Thyroid gland (tissue), 4 donors: ENCODE measurements at regions not wholly inside any gene's neighbourhood (a gene's known extent, or its start where the extent isn't known, plus 50 kb on each side); places are given as distances from the start of the nearest gene placed in this dataset.

Experiments used
- POLR2A ChIP-seq, 2 donors: fragments of 450-650 bp; IDR thresholded peaks; one replicate each; pipeline ENCODE4 v1.6.1; 2017; ENCODE audit warnings: antibody characterized with exemption in 2 of 2, mild to moderate bottlenecking in 2 of 2, moderate library complexity in 1 of 2
- TF ChIP-seq, protein P1 (sequence below), 6 experiments: fragments of 200-600 bp in 3 of 6; fragments of 450-650 bp in 3 of 6; sonication (generic) in 3 of 6; IDR thresholded peaks; one replicate each; pipeline ENCODE4 v1.5.1; 2016 to 2019; ENCODE audit warnings: antibody characterized with exemption in 6 of 6, mild to moderate bottlenecking in 2 of 6, inconsistent platforms in 1 of 6, moderate library complexity in 1 of 6

DNA sequence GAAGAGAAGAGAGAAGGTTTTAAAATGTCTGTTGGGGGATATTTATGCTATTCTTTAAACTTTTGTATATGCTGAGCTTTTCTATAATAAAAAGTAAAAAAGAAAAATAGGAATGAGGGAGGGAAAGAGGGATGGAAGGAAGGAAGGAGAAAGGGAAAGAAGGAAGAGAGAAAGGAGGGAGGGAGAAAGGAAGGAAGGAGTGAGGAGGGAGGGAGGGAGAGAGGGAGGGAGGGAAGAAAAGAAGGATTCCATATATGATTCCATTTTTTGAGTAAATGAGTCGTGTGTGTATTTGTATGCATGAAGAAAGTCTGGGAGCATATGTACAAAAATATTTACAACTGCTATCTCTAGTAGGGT is 120.9 kb upstream of the ZBTB40 start:
- TF ChIP-seq POLR2A (IDR thresholded peaks at IDR 0.05): no peak
- TF ChIP-seq, protein P1, sequence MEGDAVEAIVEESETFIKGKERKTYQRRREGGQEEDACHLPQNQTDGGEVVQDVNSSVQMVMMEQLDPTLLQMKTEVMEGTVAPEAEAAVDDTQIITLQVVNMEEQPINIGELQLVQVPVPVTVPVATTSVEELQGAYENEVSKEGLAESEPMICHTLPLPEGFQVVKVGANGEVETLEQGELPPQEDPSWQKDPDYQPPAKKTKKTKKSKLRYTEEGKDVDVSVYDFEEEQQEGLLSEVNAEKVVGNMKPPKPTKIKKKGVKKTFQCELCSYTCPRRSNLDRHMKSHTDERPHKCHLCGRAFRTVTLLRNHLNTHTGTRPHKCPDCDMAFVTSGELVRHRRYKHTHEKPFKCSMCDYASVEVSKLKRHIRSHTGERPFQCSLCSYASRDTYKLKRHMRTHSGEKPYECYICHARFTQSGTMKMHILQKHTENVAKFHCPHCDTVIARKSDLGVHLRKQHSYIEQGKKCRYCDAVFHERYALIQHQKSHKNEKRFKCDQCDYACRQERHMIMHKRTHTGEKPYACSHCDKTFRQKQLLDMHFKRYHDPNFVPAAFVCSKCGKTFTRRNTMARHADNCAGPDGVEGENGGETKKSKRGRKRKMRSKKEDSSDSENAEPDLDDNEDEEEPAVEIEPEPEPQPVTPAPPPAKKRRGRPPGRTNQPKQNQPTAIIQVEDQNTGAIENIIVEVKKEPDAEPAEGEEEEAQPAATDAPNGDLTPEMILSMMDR (IDR thresholded peaks at IDR 0.05): no peak
